GM23248 (cell line): ENCODE measurements at regions not wholly inside any gene's neighbourhood (a gene's known extent, or its start where the extent isn't known, plus 50 kb on each side); places are given as distances from the start of the nearest gene placed in this dataset.

Experiments
- EZH2 ChIP-seq: fragments of 200-600 bp; sonication (generic); IDR thresholded peaks from 2 replicates; pipeline ENCODE4 v1.6.1; 2018; ENCODE audit warnings: antibody characterized with exemption, mild to moderate bottlenecking; ENCODE audit not compliant: insufficient read depth, poor library complexity, severe bottlenecking
- EZH2phosphoT487 ChIP-seq: fragments of 200-600 bp; sonication (generic); IDR thresholded peaks from 2 replicates; pipeline ENCODE4 v1.6.1; 2018; ENCODE audit warnings: antibody characterized with exemption, moderate library complexity, mild to moderate bottlenecking, low read depth; ENCODE audit not compliant: insufficient read depth

DNA sequence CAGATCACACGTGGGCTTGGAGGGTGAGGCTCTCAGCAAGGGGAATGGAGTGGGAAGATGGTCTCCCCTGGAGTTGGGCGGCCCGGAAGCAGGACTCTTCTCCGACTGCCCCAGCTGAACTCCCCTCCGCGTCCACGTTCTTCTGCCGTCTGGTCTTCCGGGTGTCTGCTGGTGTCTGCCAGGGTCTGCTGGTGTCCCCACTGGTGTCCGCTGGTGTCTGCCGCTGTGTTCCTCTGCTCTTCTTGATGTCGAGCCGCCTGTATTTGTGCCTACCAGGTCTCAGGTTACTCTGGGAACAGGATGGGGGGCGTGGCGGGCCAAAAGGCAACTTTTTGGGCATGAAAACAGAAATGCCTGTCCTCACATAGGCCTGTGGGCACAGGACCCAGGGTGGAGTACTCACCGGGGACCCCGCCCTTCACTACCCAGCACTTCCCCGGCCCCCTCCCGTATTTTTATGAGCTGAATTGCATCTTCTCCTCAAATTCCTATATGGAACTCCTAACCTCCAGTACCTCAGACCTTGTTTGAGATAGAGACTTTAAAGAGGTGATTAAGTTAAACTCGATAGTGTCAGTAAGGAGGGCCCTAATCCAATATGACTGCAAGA is 675.4 kb downstream of the SEMA5A start:
- no peak for TF ChIP-seq EZH2
- TF ChIP-seq EZH2phosphoT487, result no peak
